Ovary (tissue), 3 donors: ENCODE measurements at regions not wholly inside any gene's neighbourhood (a gene's known extent, or its start where the extent isn't known, plus 50 kb on each side); places are given as distances from the start of the nearest gene placed in this dataset.

ENCODE experiments used
- EP300 ChIP-seq: sonication (generic); formaldehyde crosslinking; IDR thresholded peaks from one replicate; pipeline ENCODE4 v1.6.1; 2017; ENCODE audit warnings: antibody characterized with exemption
- TF ChIP-seq, protein P1 (sequence below), 3 donors: fragments of 450-650 bp in 2 of 3; fragments of 200-600 bp in 1 of 3; IDR thresholded peaks; one replicate each; pipeline versions ENCODE4 v1.5.1 to v1.8.0; 2016 to 2022; ENCODE audit warnings: antibody characterized with exemption in 3 of 3, mild to moderate bottlenecking in 1 of 3
- donor health status: DM: no; HTN: no; CAD: no.

GRCh38 chr4:96186593-96186992, 346.7 kb downstream of the PDHA2 start:
- TF ChIP-seq, protein P1, sequence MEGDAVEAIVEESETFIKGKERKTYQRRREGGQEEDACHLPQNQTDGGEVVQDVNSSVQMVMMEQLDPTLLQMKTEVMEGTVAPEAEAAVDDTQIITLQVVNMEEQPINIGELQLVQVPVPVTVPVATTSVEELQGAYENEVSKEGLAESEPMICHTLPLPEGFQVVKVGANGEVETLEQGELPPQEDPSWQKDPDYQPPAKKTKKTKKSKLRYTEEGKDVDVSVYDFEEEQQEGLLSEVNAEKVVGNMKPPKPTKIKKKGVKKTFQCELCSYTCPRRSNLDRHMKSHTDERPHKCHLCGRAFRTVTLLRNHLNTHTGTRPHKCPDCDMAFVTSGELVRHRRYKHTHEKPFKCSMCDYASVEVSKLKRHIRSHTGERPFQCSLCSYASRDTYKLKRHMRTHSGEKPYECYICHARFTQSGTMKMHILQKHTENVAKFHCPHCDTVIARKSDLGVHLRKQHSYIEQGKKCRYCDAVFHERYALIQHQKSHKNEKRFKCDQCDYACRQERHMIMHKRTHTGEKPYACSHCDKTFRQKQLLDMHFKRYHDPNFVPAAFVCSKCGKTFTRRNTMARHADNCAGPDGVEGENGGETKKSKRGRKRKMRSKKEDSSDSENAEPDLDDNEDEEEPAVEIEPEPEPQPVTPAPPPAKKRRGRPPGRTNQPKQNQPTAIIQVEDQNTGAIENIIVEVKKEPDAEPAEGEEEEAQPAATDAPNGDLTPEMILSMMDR (IDR thresholded peaks at IDR 0.05), result no peak
- no peak for TF ChIP-seq EP300
